ENCODE measurements at regions not wholly inside any gene's neighbourhood (a gene's known extent, or its start where the extent isn't known, plus 50 kb on each side); places are given as distances from the start of the nearest gene placed in this dataset.

GRCh38 chr15:70439880-70440279, 323.5 kb downstream of the UACA start:
- Histone ChIP-seq H3K9me3 (ENCODE audit: insufficient read depth in 2 of 2, low read depth in 1 of 2, low read length in 1 of 2) (no peaks in the 10 kb centered on the region), H2BK5ac (ENCODE audit: low read depth, low read length) (no peak overlapping the region), H2BK12ac (ENCODE audit: low read depth, low read length) (no peak overlapping the region), H3K27me3 (replicated peaks in 1 of 4; ENCODE audit: control insufficient read depth in 3 of 4, extremely low read depth in 1 of 4, insufficient read depth in 3 of 4, low read length in 3 of 4) (no peaks in the 10 kb centered on the region; a peak in 2 of 7 replicates), H3K56ac (replicated peaks; ENCODE audit: insufficient read length, low read depth, low read length) (no peak overlapping the region), H3K9ac (replicated peaks in 1 of 4; ENCODE audit: extremely low read depth in 1 of 4, low read depth in 3 of 4, low read length in 3 of 4) (no peak overlapping the region), H2AFZ (ENCODE audit: low read length) (no peak overlapping the region), H3K4me1 (replicated peaks in 1 of 4; ENCODE audit: control insufficient read depth in 3 of 4, insufficient read depth in 4 of 4, low read length in 3 of 4) (peaks cover 0 to 5% (median 2%) of the 10 kb centered on the region in 4 experiments; a peak in 3 of 7 replicates), H3K79me2 (ENCODE audit: control insufficient read depth in 1 of 2, insufficient read depth in 2 of 2, low read length in 2 of 2) (no peaks in the 10 kb centered on the region), H3K4ac (replicated peaks; ENCODE audit: insufficient read length, low read depth, low read length) (no peak overlapping the region), H3K23me2 (ENCODE audit: low read depth, low read length) (no peaks in the 10 kb centered on the region), H3K79me1 (ENCODE audit: low read depth, low read length) (no peaks in the 10 kb centered on the region), H4K8ac (ENCODE audit: extremely low read depth, insufficient read depth, low read length) (no peak overlapping the region), H2AK5ac (ENCODE audit: low read depth, low read length) (no peak overlapping the region), H2BK15ac (ENCODE audit: low read length) (no peak overlapping the region), H3K36me3 (ENCODE audit: control insufficient read depth in 2 of 4, insufficient read depth in 4 of 4, low read length in 3 of 4) (no peaks in the 10 kb centered on the region), H2BK120ac (replicated peaks; ENCODE audit: low read depth, low read length) (no peak overlapping the region), H4K91ac (replicated peaks; ENCODE audit: insufficient read length, low read length) (no peak overlapping the region), H4K5ac (ENCODE audit: insufficient read length, low read depth, low read length) (no peak overlapping the region), H3K27ac (ENCODE audit: low read depth, low read length) (no peak overlapping the region), H3K4me3 (ENCODE audit: extremely low read depth in 1 of 4, insufficient read depth in 2 of 4, low read depth in 3 of 4, low read length in 4 of 4) (no peak overlapping the region), H4K20me1 (replicated peaks in 1 of 2; ENCODE audit: control insufficient read depth in 1 of 2, insufficient read depth in 2 of 2, low read length in 2 of 2) (no peaks in the 10 kb centered on the region), H3K23ac (ENCODE audit: insufficient read length) (no peak overlapping the region), H2BK20ac (ENCODE audit: low read length) (no peak overlapping the region), H3K4me2 (ENCODE audit: insufficient read depth in 1 of 2, low read depth in 2 of 2, low read length in 2 of 2) (no peak overlapping the region), H3K18ac (ENCODE audit: extremely low read depth, low read length) (no peak overlapping the region), H3K14ac (ENCODE audit: insufficient read length) (no peak overlapping the region)
- DNase-seq (ENCODE audit: low read depth in 1 of 2, low spot score in 2 of 2) (no peak), FAIRE-seq (no peak)
- WGBS, 2 experiments (ENCODE audit: extremely low coverage in 1 of 2, insufficient coverage in 1 of 2, insufficient read length in 1 of 2, insufficient replicate concordance in 2 of 2, low coverage in 1 of 2, low lambda C conversion rate in 2 of 2, missing lambda C conversion rate in 1 of 2): 90% methylated on average over 5 of the region's 5 CpGs; no CpG with 5 or more reads in 1 of the 2 experiments
- ChIA-PET CTCF (ENCODE audit: partially characterized antibody) (interaction anchor here (0.8 to 3.6 kb wide), 5 partner anchors 8 to 73 kb away, joined by 3 to 22 read pairs (median 4); no protein-coding TSS in a partner anchor), POLR2A (ENCODE audit: partially characterized antibody) (no interaction called here)
- no peak for TF ChIP-seq KDM1A (IDR thresholded peaks at IDR 0.05; ENCODE audit: borderline replicate concordance, low read length)
- no peak for TF ChIP-seq JUN (IDR thresholded peaks at IDR 0.05; ENCODE audit: low read depth, low read length)
- no peak for TF ChIP-seq TAF1 (IDR thresholded peaks at IDR 0.05; ENCODE audit: low read depth, low read length)
- no peak for TF ChIP-seq ASH2L (IDR thresholded peaks at IDR 0.05; ENCODE audit: low read length)
- TF ChIP-seq PHF8 (conservative IDR thresholded peaks at IDR 0.05; ENCODE audit: low read depth, low read length): no peak
- no peak for TF ChIP-seq SP2 (IDR thresholded peaks at IDR 0.05; ENCODE audit: low read length)
- TF ChIP-seq CHD2 (IDR thresholded peaks at IDR 0.05; ENCODE audit: low read length): no peak
- TF ChIP-seq, protein P1, sequence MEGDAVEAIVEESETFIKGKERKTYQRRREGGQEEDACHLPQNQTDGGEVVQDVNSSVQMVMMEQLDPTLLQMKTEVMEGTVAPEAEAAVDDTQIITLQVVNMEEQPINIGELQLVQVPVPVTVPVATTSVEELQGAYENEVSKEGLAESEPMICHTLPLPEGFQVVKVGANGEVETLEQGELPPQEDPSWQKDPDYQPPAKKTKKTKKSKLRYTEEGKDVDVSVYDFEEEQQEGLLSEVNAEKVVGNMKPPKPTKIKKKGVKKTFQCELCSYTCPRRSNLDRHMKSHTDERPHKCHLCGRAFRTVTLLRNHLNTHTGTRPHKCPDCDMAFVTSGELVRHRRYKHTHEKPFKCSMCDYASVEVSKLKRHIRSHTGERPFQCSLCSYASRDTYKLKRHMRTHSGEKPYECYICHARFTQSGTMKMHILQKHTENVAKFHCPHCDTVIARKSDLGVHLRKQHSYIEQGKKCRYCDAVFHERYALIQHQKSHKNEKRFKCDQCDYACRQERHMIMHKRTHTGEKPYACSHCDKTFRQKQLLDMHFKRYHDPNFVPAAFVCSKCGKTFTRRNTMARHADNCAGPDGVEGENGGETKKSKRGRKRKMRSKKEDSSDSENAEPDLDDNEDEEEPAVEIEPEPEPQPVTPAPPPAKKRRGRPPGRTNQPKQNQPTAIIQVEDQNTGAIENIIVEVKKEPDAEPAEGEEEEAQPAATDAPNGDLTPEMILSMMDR (IDR thresholded peaks at IDR 0.05; ENCODE audit: control extremely low read depth in 1 of 3, insufficient read depth in 1 of 3, low read depth in 1 of 3, low read length in 3 of 3): no peak
- TF ChIP-seq SUZ12 (IDR thresholded peaks at IDR 0.05; ENCODE audit: low read length): no peak
- no peak for TF ChIP-seq FOSL1 (IDR thresholded peaks at IDR 0.05; ENCODE audit: insufficient read depth, low read depth, low read length)
- no peak for TF ChIP-seq SAP30 (IDR thresholded peaks at IDR 0.05; ENCODE audit: insufficient read depth, insufficient replicate concordance, low read length)
- TF ChIP-seq BACH1 (IDR thresholded peaks at IDR 0.05; ENCODE audit: low read length): no peak
- no peak for TF ChIP-seq RXRA (IDR thresholded peaks at IDR 0.05; ENCODE audit: insufficient read depth, low read depth, low read length)

Measured in H1 (cell line).